ENCODE measurements at regions not wholly inside any gene's neighbourhood (a gene's known extent, or its start where the extent isn't known, plus 50 kb on each side); places are given as distances from the start of the nearest gene placed in this dataset.
"Not testable (repeated sequence)": the region's sequence is repeated elsewhere in the genome, so short reads cannot be mapped to it uniquely, and the experiment has no call there.

- POLR2A ChIA-PET; FAIRE-seq; intact Hi-C loops (cut with micrococcal nuclease): not testable (repeated sequence)
These were observed 158.6 kb downstream of the UNC93B1 start for GRCh38 chr11:67845296-67845695.

GRCh38 chr11:67840599-67840998, 163.3 kb downstream of the UNC93B1 start:
- H3K9me3 ChIP-seq (replicated peaks; ENCODE audit: control insufficient read depth, insufficient read depth, low read length); BruUV-seq (replicated peaks); POLR2A ChIA-PET; FAIRE-seq; H3K27me3 ChIP-seq (ENCODE audit: control insufficient read depth in 2 of 2, insufficient read depth in 2 of 2, low read length in 2 of 2); H3K9me1 ChIP-seq (replicated peaks; ENCODE audit: control insufficient read depth, extremely low read depth, insufficient read depth, low read length); H3K4me2 ChIP-seq (ENCODE audit: insufficient read depth, low read length); CTCF ChIA-PET; H3K4me3 ChIP-seq (replicated peaks in 1 of 3; ENCODE audit: insufficient read depth in 1 of 3, low read depth in 1 of 3, low read length in 3 of 3); H3K4me1 ChIP-seq (ENCODE audit: control insufficient read depth, extremely low read depth, insufficient read depth, low read length); H2AFZ ChIP-seq (ENCODE audit: low read depth, low read length); H3K36me3 ChIP-seq (ENCODE audit: control insufficient read depth in 2 of 2, extremely low read depth in 1 of 2, insufficient read depth in 2 of 2, low read length in 2 of 2); DNase-seq (ENCODE audit: low read depth, low spot score); H3K9ac ChIP-seq (replicated peaks; ENCODE audit: extremely low read depth, insufficient read depth, low read length); intact Hi-C loops (cut with micrococcal nuclease); H3K79me2 ChIP-seq (ENCODE audit: control insufficient read depth, insufficient read depth, low read length); H3K27ac ChIP-seq (ENCODE audit: insufficient read depth, low read depth, low read length); H4K20me1 ChIP-seq (replicated peaks; ENCODE audit: control insufficient read depth, extremely low read depth, insufficient read depth, low read length); dilution Hi-C loops (cut with MboI; ENCODE audit: extremely low pct_ligation_motif_present, low sequenced_read_pairs): not testable (repeated sequence)

More at GRCh38 chr11:67845296-67845695, 158.6 kb downstream of the UNC93B1 start:
- CTCF ChIA-PET; H3K36me3 ChIP-seq (ENCODE audit: control insufficient read depth in 2 of 2, extremely low read depth in 1 of 2, insufficient read depth in 2 of 2, low read length in 2 of 2); DNase-seq (ENCODE audit: low read depth, low spot score); BruUV-seq (replicated peaks); H3K27me3 ChIP-seq (ENCODE audit: control insufficient read depth in 2 of 2, insufficient read depth in 2 of 2, low read length in 2 of 2); H3K4me2 ChIP-seq (ENCODE audit: insufficient read depth, low read length); H3K9ac ChIP-seq (replicated peaks; ENCODE audit: extremely low read depth, insufficient read depth, low read length); H4K20me1 ChIP-seq (replicated peaks; ENCODE audit: control insufficient read depth, extremely low read depth, insufficient read depth, low read length); H3K4me3 ChIP-seq (replicated peaks in 1 of 3; ENCODE audit: insufficient read depth in 1 of 3, low read depth in 1 of 3, low read length in 3 of 3); H3K27ac ChIP-seq (ENCODE audit: insufficient read depth, low read depth, low read length); H3K4me1 ChIP-seq (ENCODE audit: control insufficient read depth, extremely low read depth, insufficient read depth, low read length); dilution Hi-C loops (cut with MboI; ENCODE audit: extremely low pct_ligation_motif_present, low sequenced_read_pairs); H3K9me3 ChIP-seq (replicated peaks; ENCODE audit: control insufficient read depth, insufficient read depth, low read length); H3K79me2 ChIP-seq (ENCODE audit: control insufficient read depth, insufficient read depth, low read length); H3K9me1 ChIP-seq (replicated peaks; ENCODE audit: control insufficient read depth, extremely low read depth, insufficient read depth, low read length); H2AFZ ChIP-seq (ENCODE audit: low read depth, low read length): not testable (repeated sequence)

- H4K20me1 ChIP-seq (replicated peaks; ENCODE audit: control insufficient read depth, extremely low read depth, insufficient read depth, low read length); H3K9ac ChIP-seq (replicated peaks; ENCODE audit: extremely low read depth, insufficient read depth, low read length); H3K4me2 ChIP-seq (ENCODE audit: insufficient read depth, low read length); H3K27ac ChIP-seq (ENCODE audit: insufficient read depth, low read depth, low read length); dilution Hi-C loops (cut with MboI; ENCODE audit: extremely low pct_ligation_motif_present, low sequenced_read_pairs); H3K9me3 ChIP-seq (replicated peaks; ENCODE audit: control insufficient read depth, insufficient read depth, low read length); H3K79me2 ChIP-seq (ENCODE audit: control insufficient read depth, insufficient read depth, low read length); intact Hi-C loops (cut with micrococcal nuclease); H3K9me1 ChIP-seq (replicated peaks; ENCODE audit: control insufficient read depth, extremely low read depth, insufficient read depth, low read length); POLR2A ChIA-PET; H2AFZ ChIP-seq (ENCODE audit: low read depth, low read length); CTCF ChIA-PET; FAIRE-seq; H3K27me3 ChIP-seq (ENCODE audit: control insufficient read depth in 2 of 2, insufficient read depth in 2 of 2, low read length in 2 of 2); H3K4me1 ChIP-seq (ENCODE audit: control insufficient read depth, extremely low read depth, insufficient read depth, low read length); DNase-seq (ENCODE audit: low read depth, low spot score); H3K36me3 ChIP-seq (ENCODE audit: control insufficient read depth in 2 of 2, extremely low read depth in 1 of 2, insufficient read depth in 2 of 2, low read length in 2 of 2); H3K4me3 ChIP-seq (replicated peaks in 1 of 3; ENCODE audit: insufficient read depth in 1 of 3, low read depth in 1 of 3, low read length in 3 of 3); BruUV-seq (replicated peaks): not testable (repeated sequence)
These were observed 155.7 kb upstream of the ALDH3B2 start for GRCh38 chr11:67830152-67830551.

GRCh38 chr11:67826951-67827296, 152.5 kb upstream of the ALDH3B2 start:
- intact Hi-C loops (cut with micrococcal nuclease); H4K20me1 ChIP-seq (replicated peaks; ENCODE audit: control insufficient read depth, extremely low read depth, insufficient read depth, low read length); H3K9me1 ChIP-seq (replicated peaks; ENCODE audit: control insufficient read depth, extremely low read depth, insufficient read depth, low read length); BruUV-seq (replicated peaks); H3K9me3 ChIP-seq (replicated peaks; ENCODE audit: control insufficient read depth, insufficient read depth, low read length); H3K79me2 ChIP-seq (ENCODE audit: control insufficient read depth, insufficient read depth, low read length); H2AFZ ChIP-seq (ENCODE audit: low read depth, low read length); FAIRE-seq; CTCF ChIA-PET; H3K9ac ChIP-seq (replicated peaks; ENCODE audit: extremely low read depth, insufficient read depth, low read length); H3K4me1 ChIP-seq (ENCODE audit: control insufficient read depth, extremely low read depth, insufficient read depth, low read length); DNase-seq (ENCODE audit: low read depth, low spot score); H3K27me3 ChIP-seq (ENCODE audit: control insufficient read depth in 2 of 2, insufficient read depth in 2 of 2, low read length in 2 of 2); H3K4me3 ChIP-seq (replicated peaks in 1 of 3; ENCODE audit: insufficient read depth in 1 of 3, low read depth in 1 of 3, low read length in 3 of 3); H3K4me2 ChIP-seq (ENCODE audit: insufficient read depth, low read length); POLR2A ChIA-PET; H3K36me3 ChIP-seq (ENCODE audit: control insufficient read depth in 2 of 2, extremely low read depth in 1 of 2, insufficient read depth in 2 of 2, low read length in 2 of 2); dilution Hi-C loops (cut with MboI; ENCODE audit: extremely low pct_ligation_motif_present, low sequenced_read_pairs); H3K27ac ChIP-seq (ENCODE audit: insufficient read depth, low read depth, low read length): not testable (repeated sequence)
